ENCODE measurements at regions not wholly inside any gene's neighbourhood (a gene's known extent, or its start where the extent isn't known, plus 50 kb on each side); places are given as distances from the start of the nearest gene placed in this dataset.

GRCh38 chr14:26744903-26745302, 147.1 kb upstream of the NOVA1 start:
- TF ChIP-seq CTCF (IDR thresholded peaks at IDR 0.05; ENCODE audit: insufficient read depth, low read length, severe bottlenecking) = no peak
- FAIRE-seq = no peak
- H3K36me3 ChIP-seq (ENCODE audit: control insufficient read depth, insufficient read depth, low read length) = no peaks in the 10 kb centered on the region
- H3K27me3 ChIP-seq (ENCODE audit: control insufficient read depth, insufficient read depth, low read length) = no peaks in the 10 kb centered on the region
- H3K4me3 ChIP-seq (ENCODE audit: low read depth, low read length) = no peak overlapping the region
- no peak for DNase-seq (ENCODE audit: low read depth)

GRCh38 chr14:26761532-26761931, 163.7 kb upstream of the NOVA1 start:
- no peak for TF ChIP-seq CTCF (IDR thresholded peaks at IDR 0.05; ENCODE audit: insufficient read depth, low read length, severe bottlenecking)
- DNase-seq (ENCODE audit: low read depth) = no peak
- no peak for FAIRE-seq
- Histone ChIP-seq H3K27me3 (ENCODE audit: control insufficient read depth, insufficient read depth, low read length) (no peaks in the 10 kb centered on the region), H3K36me3 (ENCODE audit: control insufficient read depth, insufficient read depth, low read length) (no peaks in the 10 kb centered on the region), H3K4me3 (ENCODE audit: low read depth, low read length) (no peak overlapping the region)

GRCh38 chr14:26765301-26765700, 167.5 kb upstream of the NOVA1 start:
- H3K4me3 ChIP-seq (ENCODE audit: low read depth, low read length) = no peak overlapping the region
- H3K27me3 ChIP-seq (ENCODE audit: control insufficient read depth, insufficient read depth, low read length) = no peaks in the 10 kb centered on the region
- FAIRE-seq = no peak
- no peak for TF ChIP-seq CTCF (IDR thresholded peaks at IDR 0.05; ENCODE audit: insufficient read depth, low read length, severe bottlenecking)
- H3K36me3 ChIP-seq (ENCODE audit: control insufficient read depth, insufficient read depth, low read length) = no peaks in the 10 kb centered on the region
- DNase-seq (ENCODE audit: low read depth) = no peak

GRCh38 chr14:26765768-26766520, 168.1 kb upstream of the NOVA1 start:
- Histone ChIP-seq H3K36me3 (ENCODE audit: control insufficient read depth, insufficient read depth, low read length) (no peaks in the 10 kb centered on the region), H3K27me3 (ENCODE audit: control insufficient read depth, insufficient read depth, low read length) (no peaks in the 10 kb centered on the region), H3K4me3 (ENCODE audit: low read depth, low read length) (no peak overlapping the region)
- no peak for TF ChIP-seq CTCF (IDR thresholded peaks at IDR 0.05; ENCODE audit: insufficient read depth, low read length, severe bottlenecking)
- DNase-seq (ENCODE audit: low read depth) = peak; percentile 59
- FAIRE-seq = no peak

GRCh38 chr14:26766726-26767125, 168.9 kb upstream of the NOVA1 start:
- H3K4me3 ChIP-seq (ENCODE audit: low read depth, low read length) = no peak overlapping the region
- no peaks in the 10 kb centered on the region for H3K27me3 ChIP-seq (ENCODE audit: control insufficient read depth, insufficient read depth, low read length)
- no peaks in the 10 kb centered on the region for H3K36me3 ChIP-seq (ENCODE audit: control insufficient read depth, insufficient read depth, low read length)
- DNase-seq (ENCODE audit: low read depth) (no peak), FAIRE-seq (no peak)
- TF ChIP-seq CTCF (IDR thresholded peaks at IDR 0.05; ENCODE audit: insufficient read depth, low read length, severe bottlenecking) = no peak

Data from bronchial epithelial cell (primary cell).